ENCODE measurements at regions not wholly inside any gene's neighbourhood (a gene's known extent, or its start where the extent isn't known, plus 50 kb on each side); places are given as distances from the start of the nearest gene placed in this dataset.

GRCh38 chr15:100803171-100803440, 76.5 kb upstream of the ALDH1A3 start:
- Histone ChIP-seq H3K9me2 (ENCODE audit: insufficient read depth) (no peaks in the 10 kb centered on the region), H3F3A (replicated peaks; ENCODE audit: low read depth) (no peaks in the 10 kb centered on the region), H3K79me2 (replicated peaks; ENCODE audit: insufficient read depth) (no peaks in the 10 kb centered on the region), H3K4me1 (ENCODE audit: insufficient read depth) (no peaks in the 10 kb centered on the region), H3K4me2 (no peak overlapping the region), H2AFZ (no peak overlapping the region), H3K36me3 (ENCODE audit: insufficient read depth) (no peaks in the 10 kb centered on the region), H3K27ac (ENCODE audit: low read depth) (no peak overlapping the region), H3K4me3 (no peak overlapping the region), H4K20me1 (replicated peaks; ENCODE audit: insufficient read depth) (no peaks in the 10 kb centered on the region), H3K27me3 (ENCODE audit: insufficient read depth) (no peaks in the 10 kb centered on the region)
- Mint-ChIP-seq H3K27ac (no peak overlapping the region), H3K27me3 (ENCODE audit: insufficient read depth, low read depth, poor library complexity) (peaks cover 6% of the 10 kb centered on the region), H3K9me3 (peaks cover 7% of the 10 kb centered on the region), H3K36me3 (ENCODE audit: low read depth) (no peaks in the 10 kb centered on the region), H3K4me1 (no peaks in the 10 kb centered on the region), H3K4me3 (no peak overlapping the region)
- ATAC-seq (no peak), DNase-seq (ENCODE audit: low spot score) (no peak)
- TF ChIP-seq ZNF114 (CRISPR knock-in tag; IDR thresholded peaks at IDR 0.05) (no peak), EZH2 (IDR thresholded peaks at IDR 0.05; ENCODE audit: low read depth, unreplicated experiment) (no peak), ZNF331 (CRISPR knock-in tag; IDR thresholded peaks at IDR 0.05; ENCODE audit: low read depth) (no peak), NANOG (IDR thresholded peaks at IDR 0.05; ENCODE audit: borderline replicate concordance) (no peak), POLR2AphosphoS5 (IDR thresholded peaks at IDR 0.05; ENCODE audit: low read depth) (no peak)
- TF ChIP-seq, protein P1, sequence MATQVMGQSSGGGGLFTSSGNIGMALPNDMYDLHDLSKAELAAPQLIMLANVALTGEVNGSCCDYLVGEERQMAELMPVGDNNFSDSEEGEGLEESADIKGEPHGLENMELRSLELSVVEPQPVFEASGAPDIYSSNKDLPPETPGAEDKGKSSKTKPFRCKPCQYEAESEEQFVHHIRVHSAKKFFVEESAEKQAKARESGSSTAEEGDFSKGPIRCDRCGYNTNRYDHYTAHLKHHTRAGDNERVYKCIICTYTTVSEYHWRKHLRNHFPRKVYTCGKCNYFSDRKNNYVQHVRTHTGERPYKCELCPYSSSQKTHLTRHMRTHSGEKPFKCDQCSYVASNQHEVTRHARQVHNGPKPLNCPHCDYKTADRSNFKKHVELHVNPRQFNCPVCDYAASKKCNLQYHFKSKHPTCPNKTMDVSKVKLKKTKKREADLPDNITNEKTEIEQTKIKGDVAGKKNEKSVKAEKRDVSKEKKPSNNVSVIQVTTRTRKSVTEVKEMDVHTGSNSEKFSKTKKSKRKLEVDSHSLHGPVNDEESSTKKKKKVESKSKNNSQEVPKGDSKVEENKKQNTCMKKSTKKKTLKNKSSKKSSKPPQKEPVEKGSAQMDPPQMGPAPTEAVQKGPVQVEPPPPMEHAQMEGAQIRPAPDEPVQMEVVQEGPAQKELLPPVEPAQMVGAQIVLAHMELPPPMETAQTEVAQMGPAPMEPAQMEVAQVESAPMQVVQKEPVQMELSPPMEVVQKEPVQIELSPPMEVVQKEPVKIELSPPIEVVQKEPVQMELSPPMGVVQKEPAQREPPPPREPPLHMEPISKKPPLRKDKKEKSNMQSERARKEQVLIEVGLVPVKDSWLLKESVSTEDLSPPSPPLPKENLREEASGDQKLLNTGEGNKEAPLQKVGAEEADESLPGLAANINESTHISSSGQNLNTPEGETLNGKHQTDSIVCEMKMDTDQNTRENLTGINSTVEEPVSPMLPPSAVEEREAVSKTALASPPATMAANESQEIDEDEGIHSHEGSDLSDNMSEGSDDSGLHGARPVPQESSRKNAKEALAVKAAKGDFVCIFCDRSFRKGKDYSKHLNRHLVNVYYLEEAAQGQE (IDR thresholded peaks at IDR 0.05; ENCODE audit: unreplicated experiment): no peak

GRCh38 chr15:100806157-100806556, 73.5 kb upstream of the ALDH1A3 start:
- H3K27ac ChIP-seq (ENCODE audit: low read depth): no peak overlapping the region
- no peak overlapping the region for H3K4me2 ChIP-seq
- H3K4me1 Mint-ChIP-seq: no peaks in the 10 kb centered on the region
- no peak overlapping the region for H3K4me3 Mint-ChIP-seq
- ATAC-seq (no peak), DNase-seq (ENCODE audit: low spot score) (no peak)
- no peaks in the 10 kb centered on the region for H3K36me3 ChIP-seq (ENCODE audit: insufficient read depth)
- no peaks in the 10 kb centered on the region for H3K4me1 ChIP-seq (ENCODE audit: insufficient read depth)
- no peak overlapping the region for H2AFZ ChIP-seq
- H3K4me3 ChIP-seq: no peak overlapping the region
- H3K27me3 ChIP-seq (ENCODE audit: insufficient read depth): no peaks in the 10 kb centered on the region
- no peaks in the 10 kb centered on the region for H3K79me2 ChIP-seq (replicated peaks; ENCODE audit: insufficient read depth)
- no peaks in the 10 kb centered on the region for H3F3A ChIP-seq (replicated peaks; ENCODE audit: low read depth)
- no peaks in the 10 kb centered on the region for H3K9me2 ChIP-seq (ENCODE audit: insufficient read depth)
- H3K27me3 Mint-ChIP-seq (ENCODE audit: insufficient read depth, low read depth, poor library complexity): peaks cover 12% of the 10 kb centered on the region
- no peak overlapping the region for H3K27ac Mint-ChIP-seq
- peaks cover 7% of the 10 kb centered on the region for H3K36me3 Mint-ChIP-seq (ENCODE audit: low read depth)
- no peaks in the 10 kb centered on the region for H4K20me1 ChIP-seq (replicated peaks; ENCODE audit: insufficient read depth)
- H3K9me3 Mint-ChIP-seq: peaks cover 17% of the 10 kb centered on the region
- TF ChIP-seq POLR2AphosphoS5 (IDR thresholded peaks at IDR 0.05; ENCODE audit: low read depth) (no peak), CTCF (conservative IDR thresholded peaks at IDR 0.05; ENCODE audit: low read depth in 2 of 2) (no peak), EZH2phosphoT487 (IDR thresholded peaks at IDR 0.05; ENCODE audit: unreplicated experiment) (no peak), CREB1 (CRISPR knock-in tag; IDR thresholded peaks at IDR 0.05; ENCODE audit: low read depth) (no peak), EZH2 (IDR thresholded peaks at IDR 0.05; ENCODE audit: low read depth, unreplicated experiment) (no peak), JUNB (IDR thresholded peaks at IDR 0.05; ENCODE audit: unreplicated experiment) (no peak), ZNF462 (CRISPR knock-in tag; IDR thresholded peaks at IDR 0.05) (no peak)

Measured in GM23338 (cell line).